GM21526 (cell line): ENCODE measurements at regions not wholly inside any gene's neighbourhood (a gene's known extent, or its start where the extent isn't known, plus 50 kb on each side); places are given as distances from the start of the nearest gene placed in this dataset.
"Not testable (repeated sequence)": the region's sequence is repeated elsewhere in the genome, so short reads cannot be mapped to it uniquely, and the experiment has no call there.

Experiments used
- ATAC-seq: cut with Tn5 transposase; IDR thresholded peaks from one replicate; pipeline ENCODE4 v1.9.1; 2021; ENCODE audit warnings: moderate library complexity; ENCODE audit not compliant: unreplicated experiment, low FRiP score

DNA sequence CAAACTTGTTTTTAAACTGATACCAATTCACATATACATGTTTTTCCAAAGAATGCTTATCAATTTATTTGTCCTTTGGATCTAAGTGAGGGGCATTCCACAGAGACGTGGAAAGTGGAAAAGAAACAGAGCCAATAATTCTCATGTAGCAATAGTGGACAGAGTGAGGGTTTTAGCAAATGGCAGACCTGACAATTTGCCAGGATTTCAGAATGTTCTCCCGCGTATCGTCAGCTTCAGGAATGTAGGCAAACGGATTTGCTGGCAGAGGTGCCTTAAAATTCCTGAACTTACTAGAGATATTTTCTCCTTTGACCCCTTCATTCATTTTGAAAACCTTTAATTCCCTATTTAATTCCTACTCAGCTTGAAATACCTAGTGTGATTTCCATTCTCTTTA is 193.4 kb upstream of the CPHXL start:
- ATAC-seq = no peak

DNA sequence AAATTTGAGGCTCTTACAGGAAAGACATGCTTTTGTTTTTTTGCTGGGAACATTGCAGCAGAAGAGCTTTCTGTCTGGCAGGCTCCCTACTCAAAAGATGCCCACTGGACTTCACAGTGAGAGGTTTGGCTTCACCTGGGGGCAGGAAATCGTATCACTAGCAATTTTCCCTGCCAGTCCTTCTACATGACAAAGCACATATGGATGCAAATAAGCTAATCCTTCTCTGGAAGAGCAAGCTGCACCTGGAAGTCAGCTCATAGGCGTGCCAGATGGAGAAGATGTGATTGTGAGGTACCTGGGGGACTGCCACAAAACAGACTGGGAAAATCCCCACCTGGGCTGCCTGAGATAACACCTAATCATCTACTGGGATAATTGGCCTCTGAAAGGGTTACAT is 195.0 kb upstream of the CPHXL start:
- no peak for ATAC-seq

DNA sequence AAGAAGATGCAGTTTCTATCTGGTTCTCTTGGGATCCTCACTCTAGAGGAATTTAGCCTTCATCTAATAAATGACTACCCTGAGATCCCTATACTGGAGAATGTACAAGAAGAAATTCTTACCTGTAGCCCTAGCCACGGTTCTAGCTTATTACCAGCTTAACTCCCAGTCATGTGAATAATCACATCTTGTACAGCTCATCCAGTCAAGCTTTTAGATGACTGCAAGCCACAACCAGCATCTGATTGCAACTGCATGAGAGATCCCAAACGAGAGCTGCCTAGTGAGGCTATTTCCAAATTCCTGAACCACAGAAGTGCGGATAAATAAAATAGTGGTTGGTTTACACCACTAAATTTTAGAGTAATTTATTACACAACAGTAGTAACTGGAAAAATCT is 196.0 kb upstream of the CPHXL start:
- no peak for ATAC-seq

DNA sequence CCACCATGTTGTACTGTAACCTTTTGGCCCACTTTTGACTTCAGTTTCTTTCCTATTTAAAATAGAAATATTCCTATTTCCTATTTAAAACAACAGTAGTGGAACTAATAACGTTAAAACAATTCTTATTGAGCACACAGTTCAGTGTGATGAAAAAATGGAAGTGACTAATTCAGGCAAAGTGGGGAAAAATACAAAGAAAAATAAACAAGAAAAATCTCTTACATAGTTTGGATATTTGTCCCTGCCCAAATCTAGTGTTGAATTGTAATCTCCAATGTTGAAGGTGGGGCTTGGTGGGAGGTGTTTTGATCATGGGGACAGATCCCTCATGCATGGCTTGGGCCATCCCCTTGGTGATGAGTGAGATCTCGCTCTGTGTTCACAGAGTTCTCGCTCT is 198.1 kb upstream of the CPHXL start:
- ATAC-seq = no peak

DNA sequence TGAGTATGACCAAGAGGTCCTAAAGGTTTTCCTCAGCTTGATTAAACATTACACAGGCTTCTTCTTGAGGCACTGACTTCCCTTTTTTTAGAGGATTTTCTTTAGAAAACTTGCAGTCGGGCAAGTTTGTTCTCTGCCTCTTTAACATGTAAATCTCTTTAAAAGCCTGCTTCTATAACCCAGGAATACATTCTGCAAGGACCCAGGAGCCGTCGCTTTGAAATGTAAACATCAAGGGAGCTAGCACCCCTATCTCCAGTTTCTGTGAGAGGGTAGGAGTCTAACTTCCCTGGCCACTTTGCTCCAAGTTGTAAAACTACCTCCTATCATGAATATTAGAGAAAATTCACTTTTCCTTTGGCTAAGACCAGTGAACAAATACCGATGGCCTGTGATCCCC is 201.5 kb upstream of the CPHXL start:
- ATAC-seq = no peak

DNA sequence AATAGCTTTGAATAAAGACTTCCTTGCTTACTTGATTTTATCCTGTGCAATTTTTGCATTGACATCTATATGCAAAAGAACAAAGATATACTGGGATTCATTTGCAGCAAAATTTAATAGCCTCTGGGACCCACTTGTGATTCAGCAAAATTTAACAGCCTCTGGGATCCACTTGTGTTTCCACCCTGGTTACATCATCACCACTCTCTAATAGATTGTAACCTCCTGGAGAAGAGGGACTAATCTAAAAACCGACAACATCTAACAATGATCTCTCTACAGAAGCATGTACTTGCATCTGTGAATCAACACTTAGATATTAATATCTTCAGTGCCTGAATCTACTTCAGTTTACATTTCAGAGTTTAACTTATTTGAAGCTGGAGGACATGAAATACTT is 202.0 kb upstream of the CPHXL start:
- ATAC-seq = no peak

DNA sequence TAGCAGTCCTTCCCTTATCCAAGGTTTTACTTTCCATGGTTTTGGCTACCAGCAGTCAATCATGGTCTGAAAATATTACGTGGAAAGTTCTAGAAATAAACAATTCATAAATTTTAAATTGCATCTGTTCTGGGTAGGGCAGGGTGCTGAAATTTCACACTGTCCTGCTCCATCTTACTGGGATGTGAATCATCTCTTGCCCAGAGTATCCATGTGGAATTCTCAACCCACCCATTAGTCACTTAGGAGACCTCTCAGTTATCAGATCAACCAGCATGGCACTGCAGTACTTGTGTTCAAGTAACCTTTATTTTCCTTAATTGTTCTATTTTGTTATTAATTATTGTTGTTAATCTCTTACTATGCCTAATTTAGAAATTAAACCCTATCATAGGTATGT is 202.8 kb upstream of the CPHXL start:
- no peak for ATAC-seq

DNA sequence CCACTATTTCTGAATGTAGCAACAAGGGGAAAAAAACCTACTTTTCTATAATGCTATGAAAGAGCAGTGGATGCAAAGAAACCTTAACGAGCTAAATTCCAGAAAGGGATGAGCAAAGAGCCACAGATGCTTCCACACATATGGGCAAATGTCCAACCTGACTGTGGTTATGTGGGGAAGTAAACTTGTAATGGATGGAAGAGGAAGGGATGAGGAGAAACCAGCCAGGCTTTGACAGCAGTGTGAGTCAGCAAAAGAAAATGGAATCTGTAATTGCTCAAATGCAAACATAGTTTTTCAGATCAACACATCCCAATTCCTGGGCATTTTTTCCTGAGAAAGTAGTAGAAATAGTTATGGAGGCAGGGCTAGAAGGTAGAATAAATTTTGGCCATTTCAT is 204.8 kb upstream of the CPHXL start:
- ATAC-seq = no peak

DNA sequence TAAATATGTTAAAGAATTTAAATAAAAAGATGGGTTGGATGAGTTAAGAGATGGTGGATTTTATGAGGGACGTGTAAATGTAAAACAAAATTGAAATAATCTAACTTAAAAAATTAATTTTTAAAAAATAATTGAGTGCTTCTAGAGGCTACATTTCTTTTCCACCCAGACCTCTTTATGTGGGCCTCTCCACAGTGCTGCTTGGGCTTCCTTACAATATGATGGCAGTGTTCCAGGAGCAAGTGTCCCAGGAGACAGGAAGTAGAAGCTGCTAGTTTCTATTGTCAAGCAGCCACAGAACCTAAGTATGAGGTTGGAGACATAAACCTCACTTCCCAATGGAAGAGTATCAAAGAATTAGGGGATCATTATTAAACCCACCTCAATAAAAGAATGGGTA is 205.7 kb upstream of the CPHXL start:
- no peak for ATAC-seq

DNA sequence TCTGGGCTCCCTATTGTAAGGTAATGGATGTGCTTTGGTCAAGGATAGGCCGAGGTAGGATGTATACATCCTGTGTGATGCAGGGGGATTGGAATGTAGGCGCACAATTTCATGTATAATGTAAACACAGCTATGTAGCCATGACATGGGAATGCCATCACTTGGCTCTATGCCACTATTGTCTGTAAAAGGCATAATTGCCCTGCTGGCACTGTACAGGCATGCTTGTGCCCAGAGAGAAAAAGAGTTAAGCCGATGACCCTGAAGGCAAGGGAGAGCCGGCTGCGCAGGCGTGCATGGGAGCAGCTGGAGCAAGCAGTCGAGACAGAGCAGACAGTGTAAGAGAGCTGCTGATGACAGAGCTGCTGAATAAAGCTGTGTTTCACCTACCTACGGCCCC is 212.5 kb upstream of the CPHXL start:
- ATAC-seq = no peak

DNA sequence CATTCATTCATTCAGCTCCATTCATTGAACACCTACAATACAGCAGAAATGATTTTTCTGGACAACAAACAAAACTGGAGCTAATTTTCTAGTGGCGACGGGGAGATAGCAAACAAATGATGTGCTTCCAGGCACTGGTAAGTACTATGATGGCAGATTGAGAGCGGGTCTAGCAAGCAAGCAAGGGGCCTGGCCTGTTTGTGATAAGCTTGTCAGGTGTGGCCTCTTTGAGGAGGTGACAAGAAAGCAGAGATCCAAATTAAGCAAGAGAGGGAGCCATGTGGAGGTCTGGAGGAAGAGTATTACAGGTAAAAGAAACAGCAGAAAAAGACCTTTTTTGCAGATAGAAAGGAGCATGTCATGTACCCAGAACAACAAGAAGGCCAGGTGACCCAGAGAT is 216.1 kb upstream of the CPHXL start:
- no peak for ATAC-seq

DNA sequence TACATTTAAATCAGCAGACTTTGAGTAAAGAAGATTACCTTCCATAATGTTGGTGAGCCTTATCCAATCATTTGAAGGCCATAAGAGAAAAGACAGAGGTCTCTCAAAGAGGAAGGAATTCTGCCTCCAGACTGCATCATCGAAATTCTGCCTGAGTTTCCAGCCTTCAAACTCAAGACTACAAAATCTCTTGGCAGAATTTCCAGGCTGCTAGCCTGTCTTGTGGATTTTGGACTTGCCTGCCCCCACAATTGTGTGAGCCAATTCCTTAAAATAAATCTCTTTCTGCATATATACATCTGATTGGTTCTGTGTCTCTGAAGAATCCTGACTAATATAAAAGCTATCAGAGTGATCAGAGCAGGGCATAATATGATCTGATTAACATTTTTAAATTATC is 216.6 kb upstream of the CPHXL start:
- no peak for ATAC-seq

DNA sequence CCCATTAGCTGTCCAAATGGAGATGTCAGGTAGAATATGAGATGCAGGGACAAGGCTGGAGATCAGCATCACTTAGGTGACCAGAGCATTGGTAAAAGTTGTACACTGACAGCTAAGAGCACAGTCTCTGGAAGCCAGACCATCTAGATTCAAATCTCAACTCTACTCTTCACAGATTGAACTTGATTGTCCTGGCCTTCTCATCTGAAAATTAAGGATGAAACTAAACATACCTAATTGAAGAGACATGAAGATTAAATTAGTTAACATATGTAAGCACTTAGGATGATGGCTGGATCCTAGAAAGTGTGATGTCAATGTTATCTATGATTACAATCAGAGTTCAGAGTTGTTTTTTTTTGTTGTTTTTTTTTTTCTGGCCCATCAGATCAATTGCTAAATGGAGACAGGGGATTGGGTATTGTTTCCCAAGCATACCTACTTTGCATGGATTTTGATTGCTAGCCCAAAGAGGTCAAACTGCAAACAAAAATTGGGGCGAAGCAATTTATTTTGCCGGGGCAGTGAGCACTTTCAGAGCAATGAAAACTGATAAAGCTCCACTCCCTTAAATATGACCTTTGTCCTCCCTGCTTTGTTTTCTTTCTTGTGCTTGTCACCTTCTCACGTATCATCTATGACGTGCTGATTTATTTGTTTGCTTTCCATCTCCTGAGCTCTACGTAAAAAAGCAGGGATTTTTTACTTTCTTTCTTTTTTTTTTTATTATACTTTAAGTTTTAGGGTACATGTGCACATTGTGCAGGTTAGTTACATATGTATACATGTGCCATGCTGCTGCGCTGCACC is 217.6 kb upstream of the CPHXL start:
- no peak for ATAC-seq

DNA sequence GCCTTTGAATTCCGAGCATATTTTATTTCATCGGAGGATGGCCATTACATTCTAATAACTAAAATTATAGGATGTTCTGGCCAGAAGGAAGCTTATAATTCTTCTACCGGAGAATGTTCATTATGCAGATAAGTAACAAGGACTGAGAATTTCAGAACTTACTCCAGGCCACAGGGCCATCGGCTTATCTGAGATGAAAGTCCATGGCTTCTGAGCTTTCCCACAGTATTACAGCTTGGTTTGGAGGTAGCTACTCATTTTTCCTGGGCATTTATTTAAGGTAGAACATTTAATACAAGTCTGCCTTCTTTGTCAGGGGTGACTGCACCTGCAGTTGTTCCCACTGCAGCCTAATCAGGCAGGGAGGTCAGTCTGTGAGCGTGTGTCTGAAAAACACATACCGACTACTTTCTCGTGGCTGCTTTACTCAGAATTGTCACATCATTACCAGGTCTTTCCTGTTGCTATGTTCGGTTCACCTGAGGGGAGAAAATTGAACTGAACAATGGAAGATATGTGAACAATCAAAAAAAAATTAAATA is 219.7 kb upstream of the CPHXL start:
- ATAC-seq = no peak

DNA sequence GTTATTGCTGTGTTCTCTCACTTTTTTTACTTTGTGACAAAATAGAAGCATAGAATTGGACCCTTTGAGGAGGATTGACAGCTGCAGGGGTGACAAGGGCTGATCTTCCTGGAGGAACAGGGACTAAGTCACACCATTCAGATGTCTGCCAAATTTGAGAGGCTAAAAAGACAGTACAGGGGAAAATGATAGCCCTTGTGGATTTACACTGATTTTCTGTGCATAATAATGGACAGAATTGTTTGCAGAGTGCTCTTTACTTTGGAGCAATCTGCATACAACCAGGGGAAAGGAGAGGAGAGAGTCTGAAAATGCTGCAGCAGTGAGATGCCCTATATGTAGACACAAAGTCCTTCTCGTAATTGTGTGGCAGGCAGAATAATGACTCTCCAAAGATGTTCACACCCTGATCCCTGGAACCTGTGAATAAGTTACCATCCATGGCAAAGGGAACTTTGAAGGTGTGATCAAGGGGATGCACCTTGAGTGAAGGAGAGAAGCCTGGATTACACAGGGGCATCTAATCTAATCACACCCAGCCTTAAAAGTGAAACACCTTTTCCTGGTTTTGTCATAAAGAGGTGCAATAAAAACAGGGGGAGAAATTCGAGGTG is 221.4 kb upstream of the CPHXL start:
- ATAC-seq = no peak

DNA sequence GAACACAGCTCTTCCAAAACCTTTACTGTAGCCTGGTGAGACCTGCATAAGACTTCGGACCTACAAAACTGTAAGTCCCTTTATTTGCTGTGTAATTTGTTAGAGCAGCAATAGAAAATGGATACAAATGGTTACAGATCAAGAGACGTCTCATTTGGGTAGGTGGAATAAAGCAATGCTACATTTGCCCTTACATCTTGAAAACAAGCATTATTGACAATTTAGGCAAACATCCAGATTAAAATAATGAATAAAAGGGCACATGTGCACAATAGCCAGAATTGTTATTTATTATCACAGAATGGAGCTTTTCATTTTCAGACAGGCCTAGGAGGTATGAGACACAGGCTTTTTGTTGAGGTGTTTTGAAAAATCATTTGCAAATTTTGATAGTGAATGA is 222.2 kb upstream of the CPHXL start:
- no peak for ATAC-seq

DNA sequence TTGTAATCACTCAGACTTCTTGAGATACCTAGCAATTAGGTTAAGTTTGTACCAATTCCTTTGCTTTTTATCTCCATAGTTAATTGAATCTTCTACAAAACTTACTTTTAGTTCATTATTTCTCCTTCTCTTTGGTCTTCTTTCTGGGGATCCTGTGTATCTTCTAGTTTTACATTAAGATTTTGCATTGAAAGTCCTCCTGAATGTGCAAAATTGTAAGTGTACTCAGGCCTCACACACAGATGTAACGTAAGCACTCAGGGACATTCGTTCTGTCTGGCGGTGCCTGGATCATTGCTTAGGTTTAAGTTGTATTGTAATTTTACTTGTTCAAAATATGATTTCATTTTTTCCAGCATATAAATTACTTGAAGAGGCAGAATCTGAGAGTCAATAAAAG is 222.6 kb upstream of the CPHXL start:
- no peak for ATAC-seq

DNA sequence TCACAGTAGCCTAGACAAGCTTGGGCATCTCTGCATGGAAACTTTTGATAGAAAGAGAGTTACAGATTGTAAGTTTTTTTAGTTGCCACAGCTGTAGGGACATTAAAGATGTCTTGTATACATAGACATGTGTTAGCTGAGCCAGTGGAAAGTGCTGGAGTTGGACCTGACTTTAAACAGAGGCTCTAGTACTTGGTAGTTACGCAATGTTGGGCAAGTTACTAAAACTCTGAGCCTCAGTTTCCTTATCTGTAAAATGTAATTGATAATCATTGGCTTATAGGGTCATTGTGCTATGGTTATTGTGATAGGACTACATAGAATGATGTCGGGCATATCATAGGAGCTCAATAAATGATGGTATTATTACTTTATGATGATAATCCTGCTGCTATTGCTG is 225.8 kb upstream of the CPHXL start:
- ATAC-seq = no peak

DNA sequence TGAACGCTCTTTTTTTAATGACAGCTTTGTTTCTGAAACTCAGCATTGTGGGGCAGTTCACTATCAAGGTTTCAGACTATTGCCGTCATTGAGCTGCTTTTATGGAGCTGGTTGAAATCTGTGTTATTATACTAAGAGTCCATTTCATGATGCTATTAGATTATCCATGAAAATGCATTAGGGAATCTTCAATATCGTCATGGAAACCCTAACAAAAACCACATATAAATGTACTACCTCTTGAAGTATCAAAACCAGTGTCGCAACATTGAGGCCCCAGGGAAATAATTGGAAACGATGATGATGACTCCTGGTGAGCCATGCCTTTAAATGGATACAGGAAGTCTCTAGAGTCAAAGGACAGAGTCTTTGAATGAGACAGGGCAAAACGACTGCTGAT is 231.6 kb upstream of the CPHXL start:
- no peak for ATAC-seq

DNA sequence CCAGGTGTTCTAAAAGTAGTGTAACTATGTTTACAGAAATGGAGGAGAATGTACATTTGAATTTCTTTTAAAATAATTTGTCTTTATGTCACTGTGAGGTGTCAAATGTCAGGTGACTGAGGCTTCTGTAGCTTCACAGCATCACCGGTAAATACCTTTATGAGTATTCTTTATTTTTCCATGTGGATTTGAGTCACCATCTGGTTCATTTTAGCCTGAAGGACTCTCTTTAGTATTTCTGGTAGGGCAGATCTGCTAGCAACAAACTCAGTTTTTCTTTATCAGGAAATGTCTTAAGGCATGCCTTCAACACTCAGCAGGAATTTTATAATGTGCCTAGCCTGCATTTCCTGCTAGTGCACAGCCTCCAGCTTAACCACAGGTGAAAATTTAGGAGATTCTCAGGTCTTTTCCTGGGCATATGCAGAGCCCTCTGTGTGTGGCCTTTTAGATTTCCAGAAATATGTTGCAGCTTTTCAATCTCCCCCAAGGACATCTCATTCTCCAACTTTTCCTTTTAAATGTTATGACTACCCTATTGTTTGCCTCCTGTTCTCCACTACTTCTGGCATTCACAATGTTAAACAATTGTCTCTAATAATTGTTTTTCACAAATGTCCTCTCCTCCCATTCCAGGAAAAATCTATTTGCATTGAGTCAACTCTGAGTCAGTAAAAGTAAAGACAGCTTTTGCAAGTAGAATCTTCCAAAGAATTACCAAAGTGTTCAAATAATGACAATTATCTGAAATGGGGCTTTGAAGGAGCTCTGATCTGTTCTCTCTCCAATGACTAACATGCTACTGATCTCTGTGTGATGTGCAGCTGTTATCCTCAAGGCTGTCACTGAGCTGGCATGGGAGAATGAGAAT is 239.4 kb upstream of the CPHXL start:
- no peak for ATAC-seq

DNA sequence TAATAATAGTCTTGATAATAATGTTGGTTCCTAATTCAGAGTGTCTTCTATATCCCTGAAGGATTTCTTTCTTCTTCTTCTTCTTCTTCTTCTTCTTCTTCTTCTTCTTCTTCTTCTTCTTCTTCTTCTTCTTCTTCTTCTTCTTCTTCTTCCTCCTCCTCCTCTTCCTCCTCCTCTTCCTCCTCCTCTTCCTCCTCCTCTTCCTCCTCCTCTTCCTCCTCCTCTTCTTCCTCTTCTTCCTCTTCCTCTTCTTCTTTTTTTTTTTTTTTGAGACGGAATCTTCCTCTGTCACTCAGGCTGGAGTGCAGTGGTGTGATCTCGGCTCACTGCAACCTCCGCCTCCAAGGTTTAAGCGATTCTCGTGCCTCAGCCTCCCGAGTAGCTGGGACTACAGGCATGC is 242.8 kb upstream of the CPHXL start:
- not testable (repeated sequence) for ATAC-seq
